Karpas-422 (cell line): ENCODE measurements at regions not wholly inside any gene's neighbourhood (a gene's known extent, or its start where the extent isn't known, plus 50 kb on each side); places are given as distances from the start of the nearest gene placed in this dataset.

Experiments
- DNase-seq: peaks from one replicate; pipeline ENCODE4 v3.0.0-alpha.2; 2015
- H2AFZ ChIP-seq: fragments of 200-600 bp; sonication (generic); 2 replicates; pipeline ENCODE4 v1.6.1; 2014; ENCODE audit warnings: antibody characterized with exemption, low read length, mixed read lengths
- H3K27ac ChIP-seq: fragments of 200-600 bp; sonication (generic); 2 replicates; pipeline ENCODE4 v1.5.1; 2014; ENCODE audit warnings: mild to moderate bottlenecking, low read length, moderate library complexity
- H3K27me3 ChIP-seq: fragments of 200-600 bp; sonication (generic); 2 replicates; pipeline ENCODE4 v1.6.1; 2014; ENCODE audit warnings: low read length, mixed read lengths
- H3K36me3 ChIP-seq: fragments of 200-600 bp; sonication (generic); 2 replicates; pipeline ENCODE4 v1.6.1; 2014; ENCODE audit warnings: low read length, mixed read lengths; ENCODE audit not compliant: insufficient read depth
- H3K4me1 ChIP-seq: fragments of 200-600 bp; sonication (generic); 2 replicates; pipeline ENCODE4 v1.6.1; 2014; ENCODE audit warnings: mild to moderate bottlenecking, low read length, mixed read lengths
- H3K4me2 ChIP-seq: fragments of 200-600 bp; sonication (generic); 2 replicates; pipeline ENCODE4 v1.6.1; 2014; ENCODE audit warnings: low read length, low read depth, mild to moderate bottlenecking; ENCODE audit not compliant: poor library complexity, severe bottlenecking
- H3K4me3 ChIP-seq: fragments of 200-600 bp; sonication (generic); 2 replicates; pipeline ENCODE4 v1.5.1; 2014; ENCODE audit warnings: mild to moderate bottlenecking, antibody characterized with exemption, low read length, mixed read lengths
- H3K79me2 ChIP-seq: fragments of 200-600 bp; sonication (generic); 2 replicates; pipeline ENCODE4 v1.6.1; 2014; ENCODE audit warnings: mild to moderate bottlenecking, low read length, mixed read lengths
- H3K9ac ChIP-seq: fragments of 200-600 bp; sonication (generic); 2 replicates; pipeline ENCODE4 v1.6.0; 2014; ENCODE audit warnings: low read length
- H3K9me2 ChIP-seq: fragments of 200-600 bp; sonication (generic), shearing (Covaris generic); replicated peaks from 2 replicates; pipeline ENCODE4 v1.6.0; 2014; ENCODE audit warnings: mild to moderate bottlenecking, low read length, moderate library complexity; ENCODE audit not compliant: insufficient read depth
- H3K9me3 ChIP-seq: fragments of 300-700, 200-600 bp; sonication (generic); 2 replicates; pipeline ENCODE4 v1.6.1; 2014; ENCODE audit warnings: low read length, mixed read lengths
- H4K20me1 ChIP-seq: fragments of 200-600 bp; sonication (generic); 2 replicates; pipeline ENCODE4 v1.6.1; 2014; ENCODE audit warnings: mild to moderate bottlenecking, antibody characterized with exemption, low read length, low read depth; ENCODE audit not compliant: insufficient read depth

GRCh38 chr6:40701352-40702007 is 114.3 kb upstream of the LRFN2 start:
- no peaks in the 10 kb centered on the region for H3K9me2 ChIP-seq
- H2AFZ ChIP-seq = no peak overlapping the region
- H3K9me3 ChIP-seq = no peaks in the 10 kb centered on the region
- no peaks in the 10 kb centered on the region for H3K27me3 ChIP-seq
- no peak overlapping the region for H3K4me3 ChIP-seq
- H3K27ac ChIP-seq = no peak overlapping the region
- peaks cover 69% of the 10 kb centered on the region for H3K4me1 ChIP-seq
- H4K20me1 ChIP-seq = no peaks in the 10 kb centered on the region
- no peak for DNase-seq
- no peaks in the 10 kb centered on the region for H3K36me3 ChIP-seq
- H3K4me2 ChIP-seq = no peak overlapping the region
- no peaks in the 10 kb centered on the region for H3K79me2 ChIP-seq
- H3K9ac ChIP-seq = no peak overlapping the region

GRCh38 chr6:40700006-40700580 is 112.9 kb upstream of the LRFN2 start:
- DNase-seq = no peak
- no peaks in the 10 kb centered on the region for H3K79me2 ChIP-seq
- H3K9me2 ChIP-seq = no peaks in the 10 kb centered on the region
- H3K4me2 ChIP-seq = peak overlapping the region; percentile 3
- H3K4me3 ChIP-seq = no peak overlapping the region
- H3K27me3 ChIP-seq = no peaks in the 10 kb centered on the region
- H3K4me1 ChIP-seq = peaks cover 68% of the 10 kb centered on the region
- no peak overlapping the region for H3K27ac ChIP-seq
- H3K9me3 ChIP-seq = no peaks in the 10 kb centered on the region
- no peak overlapping the region for H3K9ac ChIP-seq
- H2AFZ ChIP-seq = no peak overlapping the region
- no peaks in the 10 kb centered on the region for H3K36me3 ChIP-seq
- H4K20me1 ChIP-seq = no peaks in the 10 kb centered on the region

- Histone ChIP-seq H3K4me2 (peak overlapping the region; percentile 17), H2AFZ (no peak overlapping the region)
These were observed 108.7 kb upstream of the LRFN2 start for GRCh38 chr6:40695750-40696415.

GRCh38 chr6:40695114-40695513 is 108.0 kb upstream of the LRFN2 start:
- Histone ChIP-seq H3K4me3 (peak overlapping the region; percentile 13; the same call in 1 of the 2 replicates), H3K27me3 (no peaks in the 10 kb centered on the region), H3K9me2 (no peaks in the 10 kb centered on the region), H3K9me3 (no peaks in the 10 kb centered on the region), H3K9ac (peak overlapping the region; percentile 14; the same call in 1 of the 2 replicates), H2AFZ (no peak overlapping the region), H4K20me1 (no peaks in the 10 kb centered on the region), H3K79me2 (no peaks in the 10 kb centered on the region), H3K36me3 (no peaks in the 10 kb centered on the region), H3K27ac (no peak overlapping the region), H3K4me2 (peak overlapping the region; percentile 17), H3K4me1 (peaks cover 34% of the 10 kb centered on the region)
- DNase-seq = peak; percentile 66

More at GRCh38 chr6:40695750-40696415, 108.7 kb upstream of the LRFN2 start:
- H3K27me3 ChIP-seq = no peaks in the 10 kb centered on the region
- H3K4me3 ChIP-seq = peak overlapping the region; percentile 13; the same call in 1 of the 2 replicates
- H4K20me1 ChIP-seq = no peaks in the 10 kb centered on the region
- no peaks in the 10 kb centered on the region for H3K9me3 ChIP-seq
- peaks cover 42% of the 10 kb centered on the region for H3K4me1 ChIP-seq
- no peaks in the 10 kb centered on the region for H3K9me2 ChIP-seq
- H3K79me2 ChIP-seq = no peaks in the 10 kb centered on the region
- H3K9ac ChIP-seq = peak overlapping the region; percentile 14; the same call in 1 of the 2 replicates
- DNase-seq = no peak
- H3K36me3 ChIP-seq = no peaks in the 10 kb centered on the region
- H3K27ac ChIP-seq = no peak overlapping the region

- no peak overlapping the region for H2AFZ ChIP-seq
- H4K20me1 ChIP-seq = no peaks in the 10 kb centered on the region
- H3K4me3 ChIP-seq = no peak overlapping the region
- no peaks in the 10 kb centered on the region for H3K9me2 ChIP-seq
- DNase-seq = no peak
- peaks cover 24% of the 10 kb centered on the region for H3K4me1 ChIP-seq
- no peaks in the 10 kb centered on the region for H3K27me3 ChIP-seq
- no peaks in the 10 kb centered on the region for H3K9me3 ChIP-seq
- H3K27ac ChIP-seq = no peak overlapping the region
- no peak overlapping the region for H3K4me2 ChIP-seq
- H3K9ac ChIP-seq = no peak overlapping the region
- H3K79me2 ChIP-seq = no peaks in the 10 kb centered on the region
- no peaks in the 10 kb centered on the region for H3K36me3 ChIP-seq
These were observed 106.6 kb upstream of the LRFN2 start for GRCh38 chr6:40693768-40694167.

- H3K79me2 ChIP-seq = no peaks in the 10 kb centered on the region
- H3K27ac ChIP-seq = no peak overlapping the region
- H3K4me3 ChIP-seq = no peak overlapping the region
- DNase-seq = no peak
- H3K27me3 ChIP-seq = no peaks in the 10 kb centered on the region
- H3K9ac ChIP-seq = no peak overlapping the region
- H3K36me3 ChIP-seq = no peaks in the 10 kb centered on the region
- no peaks in the 10 kb centered on the region for H3K9me3 ChIP-seq
- H3K9me2 ChIP-seq = no peaks in the 10 kb centered on the region
- H3K4me2 ChIP-seq = no peak overlapping the region
- H2AFZ ChIP-seq = no peak overlapping the region
- no peaks in the 10 kb centered on the region for H4K20me1 ChIP-seq
- H3K4me1 ChIP-seq = peaks cover 24% of the 10 kb centered on the region
These were observed 105.2 kb upstream of the LRFN2 start for GRCh38 chr6:40692337-40692736.

GRCh38 chr6:40689185-40689584 is 102.0 kb upstream of the LRFN2 start:
- H3K79me2 ChIP-seq = no peaks in the 10 kb centered on the region
- no peaks in the 10 kb centered on the region; the same call in 1 of the 2 replicates for H3K9me3 ChIP-seq
- no peak for DNase-seq
- no peak overlapping the region for H3K27ac ChIP-seq
- no peaks in the 10 kb centered on the region for H3K27me3 ChIP-seq
- H3K4me3 ChIP-seq = no peak overlapping the region
- H3K36me3 ChIP-seq = no peaks in the 10 kb centered on the region; the same call in 1 of the 2 replicates
- H4K20me1 ChIP-seq = no peaks in the 10 kb centered on the region
- H3K9ac ChIP-seq = no peak overlapping the region
- H3K9me2 ChIP-seq = no peaks in the 10 kb centered on the region
- no peak overlapping the region for H3K4me2 ChIP-seq
- no peak overlapping the region for H2AFZ ChIP-seq
- peaks cover 7% of the 10 kb centered on the region for H3K4me1 ChIP-seq

GRCh38 chr6:40688214-40688761 is 101.1 kb upstream of the LRFN2 start:
- Histone ChIP-seq H4K20me1 (no peaks in the 10 kb centered on the region), H3K9me3 (no peaks in the 10 kb centered on the region; the same call in 1 of the 2 replicates), H3K27ac (no peak overlapping the region), H3K27me3 (no peaks in the 10 kb centered on the region), H3K4me3 (no peak overlapping the region), H3K36me3 (no peaks in the 10 kb centered on the region; the same call in 1 of the 2 replicates), H3K9ac (no peak overlapping the region), H3K4me1 (peaks cover 7% of the 10 kb centered on the region), H3K4me2 (no peak overlapping the region), H3K79me2 (no peaks in the 10 kb centered on the region), H3K9me2 (no peaks in the 10 kb centered on the region), H2AFZ (no peak overlapping the region)
- DNase-seq = no peak
